ENCODE measurements at regions not wholly inside any gene's neighbourhood (a gene's known extent, or its start where the extent isn't known, plus 50 kb on each side); places are given as distances from the start of the nearest gene placed in this dataset.

GRCh38 chr4:131044368-131044767 is 1948.4 kb downstream of the C4orf33 start:
- Mint-ChIP-seq H3K4me1 (no peaks in the 10 kb centered on the region), H3K36me3 (ENCODE audit: low read depth) (no peaks in the 10 kb centered on the region)

DNA sequence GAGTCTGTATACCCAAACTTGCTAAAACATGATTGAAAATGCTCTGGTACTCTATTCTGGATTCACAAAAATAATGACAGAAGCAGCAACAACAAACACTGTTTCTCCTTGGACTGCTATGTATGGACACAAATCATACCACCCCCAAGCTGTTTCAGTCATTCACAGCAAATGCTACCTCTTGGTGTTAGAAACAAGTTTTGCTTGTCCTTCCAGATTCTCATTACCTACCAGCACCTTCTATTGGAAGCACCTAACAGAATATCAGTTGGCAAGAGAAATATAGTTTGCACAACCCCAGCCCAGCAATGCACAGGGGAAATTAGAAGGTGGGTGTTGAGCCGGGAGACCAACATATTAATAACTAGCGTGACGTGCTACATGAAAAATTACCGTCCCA is 1950.9 kb downstream of the C4orf33 start:
- DNase-seq (no peak), ATAC-seq (no peak)
- Mint-ChIP-seq H3K4me3 (no peak overlapping the region), H3K27ac (no peak overlapping the region), H3K27me3 (no peaks in the 10 kb centered on the region), H3K36me3 (ENCODE audit: low read depth) (no peaks in the 10 kb centered on the region), H3K9me3 (peaks cover 8% of the 10 kb centered on the region), H3K4me1 (no peaks in the 10 kb centered on the region)

More at GRCh38 chr4:131044368-131044767, 1948.4 kb downstream of the C4orf33 start:
- no peak for DNase-seq
- peaks cover 4% of the 10 kb centered on the region for H3K9me3 Mint-ChIP-seq
- no peaks in the 10 kb centered on the region for H3K27me3 Mint-ChIP-seq
- no peak overlapping the region for H3K27ac Mint-ChIP-seq
- ATAC-seq: no peak
- no peak overlapping the region for H3K4me3 Mint-ChIP-seq

GRCh38 chr4:131052646-131053045 is 1956.7 kb downstream of the C4orf33 start:
- H3K27ac Mint-ChIP-seq: no peak overlapping the region
- peaks cover 7% of the 10 kb centered on the region for H3K9me3 Mint-ChIP-seq
- no peaks in the 10 kb centered on the region for H3K36me3 Mint-ChIP-seq (ENCODE audit: low read depth)
- H3K4me3 Mint-ChIP-seq: no peak overlapping the region
- H3K27me3 Mint-ChIP-seq: no peaks in the 10 kb centered on the region
- no peak for DNase-seq
- H3K4me1 Mint-ChIP-seq: no peaks in the 10 kb centered on the region
- ATAC-seq: no peak

DNA sequence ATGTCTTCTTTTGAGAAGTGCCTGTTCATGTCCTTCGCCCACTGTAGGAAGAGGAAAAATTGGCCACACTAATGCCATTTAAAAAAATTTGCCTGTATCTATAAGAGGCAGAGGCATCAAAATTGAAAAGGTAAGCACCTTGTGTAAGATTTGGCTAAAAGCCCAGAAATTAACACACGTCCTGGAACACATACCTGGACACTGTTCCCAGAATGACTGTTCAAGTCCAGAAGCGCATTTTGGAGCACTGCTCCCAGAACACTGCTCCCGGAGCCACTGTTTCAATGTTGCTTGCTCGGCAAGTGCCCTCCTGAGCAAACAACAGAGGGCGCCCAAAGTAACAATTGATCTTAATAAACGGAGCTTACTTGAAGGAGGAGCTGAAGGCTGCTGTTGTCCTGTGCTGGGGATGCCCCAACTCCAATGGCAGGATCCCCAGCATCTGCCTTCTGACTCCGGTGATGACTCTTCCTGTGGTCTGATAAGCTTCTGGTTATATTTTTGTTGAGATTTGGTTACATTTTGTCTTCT is 1958.6 kb downstream of the C4orf33 start:
- DNase-seq: no peak
- Mint-ChIP-seq H3K9me3 (peaks cover 7% of the 10 kb centered on the region), H3K4me1 (no peaks in the 10 kb centered on the region)

GRCh38 chr4:131061734-131062133 is 1965.8 kb downstream of the C4orf33 start:
- Mint-ChIP-seq H3K36me3 (ENCODE audit: low read depth) (no peaks in the 10 kb centered on the region), H3K4me3 (no peak overlapping the region), H3K27me3 (no peaks in the 10 kb centered on the region), H3K27ac (no peak overlapping the region), H3K9me3 (peaks cover 12% of the 10 kb centered on the region), H3K4me1 (no peaks in the 10 kb centered on the region)
- DNase-seq (no peak), ATAC-seq (no peak)

More for the DNA sequence above, 1958.6 kb downstream of the C4orf33 start:
- H3K36me3 Mint-ChIP-seq (ENCODE audit: low read depth): no peaks in the 10 kb centered on the region
- no peaks in the 10 kb centered on the region for H3K27me3 Mint-ChIP-seq
- ATAC-seq: no peak
- H3K27ac Mint-ChIP-seq: no peak overlapping the region
- H3K4me3 Mint-ChIP-seq: no peak overlapping the region

GRCh38 chr4:131063878-131064277 is 1967.9 kb downstream of the C4orf33 start:
- no peak for ATAC-seq
- Mint-ChIP-seq H3K4me1 (no peaks in the 10 kb centered on the region), H3K27me3 (no peaks in the 10 kb centered on the region)

GRCh38 chr4:131081069-131081468 is 1985.1 kb downstream of the C4orf33 start:
- H3K27ac Mint-ChIP-seq: no peak overlapping the region
- no peaks in the 10 kb centered on the region for H3K36me3 Mint-ChIP-seq (ENCODE audit: low read depth)
- no peak for DNase-seq
- no peak overlapping the region for H3K4me3 Mint-ChIP-seq
- H3K27me3 Mint-ChIP-seq: no peaks in the 10 kb centered on the region
- H3K4me1 Mint-ChIP-seq: no peaks in the 10 kb centered on the region
- H3K9me3 Mint-ChIP-seq: no peaks in the 10 kb centered on the region
- no peak for ATAC-seq

More at GRCh38 chr4:131063878-131064277, 1967.9 kb downstream of the C4orf33 start:
- no peaks in the 10 kb centered on the region for H3K36me3 Mint-ChIP-seq (ENCODE audit: low read depth)
- no peak overlapping the region for H3K4me3 Mint-ChIP-seq
- H3K9me3 Mint-ChIP-seq: peaks cover 12% of the 10 kb centered on the region
- H3K27ac Mint-ChIP-seq: no peak overlapping the region
- DNase-seq: no peak

- H3K4me3 Mint-ChIP-seq: no peak overlapping the region
- H3K4me1 Mint-ChIP-seq: no peaks in the 10 kb centered on the region
- H3K27me3 Mint-ChIP-seq: no peaks in the 10 kb centered on the region
- no peak overlapping the region for H3K27ac Mint-ChIP-seq
- ATAC-seq (no peak), DNase-seq (no peak)
- H3K9me3 Mint-ChIP-seq: no peaks in the 10 kb centered on the region
- H3K36me3 Mint-ChIP-seq (ENCODE audit: low read depth): no peaks in the 10 kb centered on the region
Measured at GRCh38 chr4:131084997-131085396, 1989.0 kb downstream of the C4orf33 start.

DNA sequence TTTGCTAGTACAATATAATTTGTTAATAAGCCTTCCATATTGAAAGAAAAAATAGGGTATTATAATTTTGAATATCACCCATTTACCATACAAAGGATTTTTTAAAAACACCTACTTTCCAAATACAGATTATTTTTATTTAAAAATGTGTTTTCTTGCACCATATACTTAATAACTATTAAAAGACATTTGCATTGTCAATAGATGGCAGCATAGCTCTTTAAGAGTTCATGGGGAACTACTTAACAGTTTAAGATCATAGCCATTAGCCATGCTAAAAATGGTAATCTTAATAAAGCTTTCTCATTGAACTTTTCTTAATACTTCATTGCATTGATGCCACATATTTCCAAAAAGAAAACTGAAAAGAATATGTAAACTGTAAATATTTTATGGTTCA is 1995.9 kb downstream of the C4orf33 start:
- no peak for DNase-seq
- no peak overlapping the region for H3K4me3 Mint-ChIP-seq
- no peaks in the 10 kb centered on the region for H3K36me3 Mint-ChIP-seq (ENCODE audit: low read depth)
- no peak overlapping the region for H3K27ac Mint-ChIP-seq
- ATAC-seq: no peak
- peaks cover 4% of the 10 kb centered on the region for H3K9me3 Mint-ChIP-seq
- no peaks in the 10 kb centered on the region for H3K27me3 Mint-ChIP-seq
- H3K4me1 Mint-ChIP-seq: no peaks in the 10 kb centered on the region

GRCh38 chr4:131093303-131093702 is 1997.4 kb downstream of the C4orf33 start:
- Mint-ChIP-seq H3K4me3 (no peak overlapping the region), H3K27me3 (no peaks in the 10 kb centered on the region), H3K36me3 (ENCODE audit: low read depth) (no peaks in the 10 kb centered on the region), H3K27ac (no peak overlapping the region), H3K4me1 (no peaks in the 10 kb centered on the region), H3K9me3 (peaks cover 4% of the 10 kb centered on the region)
- ATAC-seq: no peak
- DNase-seq: no peak

DNA sequence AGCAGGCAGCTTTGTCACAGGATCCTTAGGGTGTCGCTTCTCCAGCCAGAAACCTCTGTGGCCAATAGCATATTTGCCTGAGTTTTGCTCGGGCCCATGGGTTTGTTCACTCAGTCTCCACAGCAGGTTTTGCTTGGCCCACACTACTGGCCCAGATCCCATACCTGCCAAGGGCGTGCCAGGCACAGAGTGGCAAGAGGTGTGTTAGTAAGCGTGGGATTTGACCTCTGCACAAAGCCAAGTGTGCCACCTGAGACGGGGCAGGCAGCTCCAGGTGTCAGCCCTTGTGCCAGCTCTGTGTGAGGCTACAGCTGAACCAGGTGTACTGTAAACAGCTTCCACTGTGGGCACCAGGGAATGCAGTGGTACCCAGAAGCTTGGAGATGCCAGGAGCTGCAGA is 2003.0 kb downstream of the C4orf33 start:
- Mint-ChIP-seq H3K27me3 (no peaks in the 10 kb centered on the region), H3K4me1 (no peaks in the 10 kb centered on the region), H3K36me3 (ENCODE audit: low read depth) (no peaks in the 10 kb centered on the region), H3K4me3 (no peak overlapping the region), H3K9me3 (peaks cover 9% of the 10 kb centered on the region), H3K27ac (no peak overlapping the region)
- no peak for DNase-seq
- ATAC-seq: no peak

GRCh38 chr4:131113273-131113672 is 2017.3 kb downstream of the C4orf33 start:
- ATAC-seq (no peak), DNase-seq (no peak)
- no peak overlapping the region for H3K4me3 Mint-ChIP-seq

DNA sequence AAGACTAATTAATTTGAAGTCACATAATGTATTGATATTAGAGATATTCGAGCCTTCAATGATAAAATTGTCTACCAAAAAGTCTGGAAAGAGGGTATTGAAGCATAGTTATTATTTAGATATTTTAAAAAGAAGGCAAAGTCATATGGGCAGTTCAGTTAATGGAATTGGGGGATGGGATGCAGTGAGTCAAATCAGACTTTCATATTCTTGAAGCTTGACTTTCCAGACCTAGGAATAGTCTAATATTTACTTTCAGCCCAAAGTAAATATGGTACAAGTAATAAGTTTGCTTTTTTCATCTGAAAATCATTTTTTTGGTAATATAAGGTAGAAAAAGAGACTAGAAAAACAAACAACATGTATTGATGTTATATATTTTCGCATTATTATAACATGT is 2017.8 kb downstream of the C4orf33 start:
- ATAC-seq (no peak), DNase-seq (no peak)
- Mint-ChIP-seq H3K4me3 (no peak overlapping the region), H3K27me3 (no peaks in the 10 kb centered on the region), H3K27ac (no peak overlapping the region), H3K9me3 (peaks cover 5% of the 10 kb centered on the region), H3K4me1 (no peaks in the 10 kb centered on the region), H3K36me3 (ENCODE audit: low read depth) (no peaks in the 10 kb centered on the region)

More at GRCh38 chr4:131113273-131113672, 2017.3 kb downstream of the C4orf33 start:
- H3K4me1 Mint-ChIP-seq: no peaks in the 10 kb centered on the region
- no peaks in the 10 kb centered on the region for H3K27me3 Mint-ChIP-seq
- no peak overlapping the region for H3K27ac Mint-ChIP-seq
- peaks cover 5% of the 10 kb centered on the region for H3K9me3 Mint-ChIP-seq
- no peaks in the 10 kb centered on the region for H3K36me3 Mint-ChIP-seq (ENCODE audit: low read depth)

DNA sequence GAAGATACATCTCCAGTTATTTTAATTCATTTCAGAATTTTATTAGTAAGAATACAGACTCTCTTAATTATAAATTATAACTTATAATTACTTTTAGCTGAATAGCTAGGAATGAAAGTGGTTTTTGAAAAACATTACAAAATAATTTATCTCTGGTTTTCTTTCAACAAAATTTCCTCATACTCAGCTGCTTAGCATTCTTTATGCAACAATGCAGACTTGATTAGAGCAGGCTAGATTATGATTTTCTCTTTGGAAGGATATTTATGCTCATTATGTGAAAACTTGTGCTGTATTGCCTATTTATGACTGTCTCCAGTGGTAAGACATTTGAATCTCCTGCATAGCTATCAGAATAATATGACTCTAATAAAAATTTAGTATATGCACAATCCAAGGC is 2023.7 kb downstream of the C4orf33 start:
- Mint-ChIP-seq H3K4me3 (no peak overlapping the region), H3K4me1 (no peaks in the 10 kb centered on the region), H3K27me3 (no peaks in the 10 kb centered on the region), H3K36me3 (ENCODE audit: low read depth) (no peaks in the 10 kb centered on the region), H3K9me3 (peaks cover 3% of the 10 kb centered on the region), H3K27ac (no peak overlapping the region)
- no peak for ATAC-seq
- no peak for DNase-seq

DNA sequence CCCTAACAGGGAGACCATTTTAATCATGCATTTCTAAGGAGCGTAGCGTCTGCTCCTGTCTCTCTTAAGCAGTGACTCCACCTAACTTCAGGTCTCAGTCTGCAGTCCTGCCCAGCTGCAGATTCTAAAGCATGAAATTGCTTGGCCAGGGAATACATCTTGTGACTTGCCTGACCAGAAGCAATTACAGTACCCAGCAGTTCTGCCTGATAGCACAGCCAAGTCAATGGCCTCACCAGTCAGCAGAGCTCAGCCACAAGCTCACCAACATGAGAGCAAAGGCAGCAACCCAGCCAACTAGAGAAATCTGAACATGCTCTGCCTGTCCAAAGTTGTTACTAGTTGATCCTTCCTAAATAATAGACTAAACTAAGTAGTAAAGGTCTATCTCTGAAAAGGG is 2011.9 kb upstream of the PCDH10 start:
- Mint-ChIP-seq H3K36me3 (ENCODE audit: low read depth) (no peaks in the 10 kb centered on the region), H3K27me3 (no peaks in the 10 kb centered on the region), H3K4me1 (no peaks in the 10 kb centered on the region), H3K9me3 (peaks cover 9% of the 10 kb centered on the region), H3K27ac (no peak overlapping the region), H3K4me3 (no peak overlapping the region)
- ATAC-seq (no peak), DNase-seq (no peak)

GRCh38 chr4:131159261-131159660 is 1989.8 kb upstream of the PCDH10 start:
- no peak for DNase-seq
- Mint-ChIP-seq H3K27me3 (no peaks in the 10 kb centered on the region), H3K9me3 (no peaks in the 10 kb centered on the region), H3K4me3 (no peak overlapping the region), H3K36me3 (ENCODE audit: low read depth) (no peaks in the 10 kb centered on the region), H3K27ac (no peak overlapping the region), H3K4me1 (no peaks in the 10 kb centered on the region)
- no peak for ATAC-seq

Measured in activated naive CD8-positive, alpha-beta T cell treated with anti-CD3 and anti-CD28 coated beads, Interleukin-2, amount 50 U/mL, for 24 hours (primary cell).